ENCODE measurements at regions not wholly inside any gene's neighbourhood (a gene's known extent, or its start where the extent isn't known, plus 50 kb on each side); places are given as distances from the start of the nearest gene placed in this dataset.

DNA sequence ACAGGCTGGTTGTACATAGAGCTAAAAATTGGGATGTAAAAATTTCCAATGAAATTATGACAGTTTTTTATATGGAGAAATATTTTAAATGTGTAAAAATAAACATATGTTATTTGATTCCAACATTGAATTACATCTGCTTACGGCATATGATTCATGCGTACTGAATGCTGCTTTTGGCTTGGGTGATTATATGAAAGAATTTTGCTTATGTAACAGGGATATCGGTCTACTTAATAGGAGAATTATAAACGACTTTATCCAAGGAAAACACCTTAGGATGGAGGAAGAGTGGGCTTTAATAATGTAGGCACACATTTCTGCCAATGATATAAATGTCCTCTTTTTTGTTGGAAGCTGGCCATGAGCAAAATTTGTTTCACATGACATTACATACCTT is 197.3 kb upstream of the GOT2 start:
- TF ChIP-seq POLR2A (IDR thresholded peaks at IDR 0.05) (no peak), POLR2AphosphoS5 (IDR thresholded peaks at IDR 0.05) (no peak), EP300 (IDR thresholded peaks at IDR 0.05) (no peak)
- TF ChIP-seq, protein P1, sequence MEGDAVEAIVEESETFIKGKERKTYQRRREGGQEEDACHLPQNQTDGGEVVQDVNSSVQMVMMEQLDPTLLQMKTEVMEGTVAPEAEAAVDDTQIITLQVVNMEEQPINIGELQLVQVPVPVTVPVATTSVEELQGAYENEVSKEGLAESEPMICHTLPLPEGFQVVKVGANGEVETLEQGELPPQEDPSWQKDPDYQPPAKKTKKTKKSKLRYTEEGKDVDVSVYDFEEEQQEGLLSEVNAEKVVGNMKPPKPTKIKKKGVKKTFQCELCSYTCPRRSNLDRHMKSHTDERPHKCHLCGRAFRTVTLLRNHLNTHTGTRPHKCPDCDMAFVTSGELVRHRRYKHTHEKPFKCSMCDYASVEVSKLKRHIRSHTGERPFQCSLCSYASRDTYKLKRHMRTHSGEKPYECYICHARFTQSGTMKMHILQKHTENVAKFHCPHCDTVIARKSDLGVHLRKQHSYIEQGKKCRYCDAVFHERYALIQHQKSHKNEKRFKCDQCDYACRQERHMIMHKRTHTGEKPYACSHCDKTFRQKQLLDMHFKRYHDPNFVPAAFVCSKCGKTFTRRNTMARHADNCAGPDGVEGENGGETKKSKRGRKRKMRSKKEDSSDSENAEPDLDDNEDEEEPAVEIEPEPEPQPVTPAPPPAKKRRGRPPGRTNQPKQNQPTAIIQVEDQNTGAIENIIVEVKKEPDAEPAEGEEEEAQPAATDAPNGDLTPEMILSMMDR (IDR thresholded peaks at IDR 0.05) = no peak
- no peak for DNase-seq (ENCODE audit: low spot score in 2 of 2)
- Histone ChIP-seq H3K36me3 (no peaks in the 10 kb centered on the region), H3K4me3 (no peak overlapping the region), H3K4me1 (no peaks in the 10 kb centered on the region), H3K9me3 (no peaks in the 10 kb centered on the region), H3K27me3 (no peaks in the 10 kb centered on the region), H3K27ac (no peak overlapping the region)
- 49% methylated on average over 4 of the region's 4 CpGs for WGBS

DNA sequence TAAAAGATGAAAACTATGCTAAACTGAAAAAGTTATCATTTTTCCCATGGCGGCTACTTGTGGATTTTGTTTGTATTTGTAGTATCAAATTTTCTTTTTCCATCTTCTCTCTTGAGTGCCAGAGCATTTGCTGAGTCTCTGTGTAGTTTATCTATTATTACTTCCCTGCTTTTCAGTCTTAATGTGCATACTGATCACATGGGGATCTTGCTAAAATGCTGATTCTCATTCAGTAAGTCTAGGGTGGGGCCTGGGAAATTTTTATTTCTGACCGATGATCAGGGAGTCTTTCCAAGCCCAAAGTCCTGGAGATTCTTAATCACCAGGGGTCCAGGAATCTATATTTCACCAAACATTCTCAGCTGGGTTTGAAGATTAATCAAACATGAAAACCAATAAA is 189.0 kb upstream of the GOT2 start:
- Histone ChIP-seq H3K4me1 (no peaks in the 10 kb centered on the region), H3K27me3 (no peaks in the 10 kb centered on the region), H3K9me3 (no peaks in the 10 kb centered on the region), H3K36me3 (no peaks in the 10 kb centered on the region), H3K4me3 (no peak overlapping the region), H3K27ac (no peak overlapping the region)
- no peak for DNase-seq (ENCODE audit: low spot score in 2 of 2)
- 82% methylated on average over 2 of the region's 2 CpGs for WGBS
- TF ChIP-seq, protein P1 (IDR thresholded peaks at IDR 0.05) = no peak
- no peak for TF ChIP-seq POLR2AphosphoS5 (IDR thresholded peaks at IDR 0.05)
- TF ChIP-seq POLR2A (IDR thresholded peaks at IDR 0.05) = no peak
- TF ChIP-seq EP300 (IDR thresholded peaks at IDR 0.05) = no peak

DNA sequence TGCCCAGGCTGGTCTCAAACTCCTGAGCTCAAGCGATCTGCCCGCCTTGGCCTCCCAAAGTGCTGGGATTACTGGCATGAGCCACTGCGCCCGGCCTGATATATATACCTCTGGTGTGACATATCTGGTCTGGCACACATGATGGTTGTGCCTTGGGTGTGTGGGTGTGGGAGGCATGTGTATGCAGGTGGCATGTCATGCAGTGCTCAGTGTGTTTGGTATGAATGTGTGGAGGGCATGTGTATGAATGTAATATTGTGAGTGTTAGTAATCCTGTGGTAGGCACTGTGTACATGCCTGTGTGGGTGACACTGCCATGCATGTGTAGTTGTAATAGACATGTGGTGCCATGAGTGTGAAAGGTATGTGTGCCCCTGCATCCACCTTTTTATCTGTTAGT is 179.3 kb upstream of the GOT2 start:
- Histone ChIP-seq H3K9me3 (peaks cover 10% of the 10 kb centered on the region), H3K4me3 (no peak overlapping the region), H3K36me3 (no peaks in the 10 kb centered on the region), H3K4me1 (no peaks in the 10 kb centered on the region), H3K27me3 (no peaks in the 10 kb centered on the region), H3K27ac (no peak overlapping the region)
- 71% methylated on average over 4 of the region's 4 CpGs for WGBS
- DNase-seq (ENCODE audit: low spot score in 2 of 2) = no peak
- no peak for TF ChIP-seq POLR2A (IDR thresholded peaks at IDR 0.05)
- TF ChIP-seq, protein P1 (IDR thresholded peaks at IDR 0.05) = no peak
- no peak for TF ChIP-seq POLR2AphosphoS5 (IDR thresholded peaks at IDR 0.05)
- TF ChIP-seq EP300 (IDR thresholded peaks at IDR 0.05) = no peak

GRCh38 chr16:58912571-58912970 is 178.5 kb upstream of the GOT2 start:
- TF ChIP-seq POLR2AphosphoS5 (IDR thresholded peaks at IDR 0.05) (no peak), EP300 (IDR thresholded peaks at IDR 0.05) (no peak), POLR2A (IDR thresholded peaks at IDR 0.05) (no peak)
- TF ChIP-seq, protein P1 (IDR thresholded peaks at IDR 0.05) = no peak

DNA sequence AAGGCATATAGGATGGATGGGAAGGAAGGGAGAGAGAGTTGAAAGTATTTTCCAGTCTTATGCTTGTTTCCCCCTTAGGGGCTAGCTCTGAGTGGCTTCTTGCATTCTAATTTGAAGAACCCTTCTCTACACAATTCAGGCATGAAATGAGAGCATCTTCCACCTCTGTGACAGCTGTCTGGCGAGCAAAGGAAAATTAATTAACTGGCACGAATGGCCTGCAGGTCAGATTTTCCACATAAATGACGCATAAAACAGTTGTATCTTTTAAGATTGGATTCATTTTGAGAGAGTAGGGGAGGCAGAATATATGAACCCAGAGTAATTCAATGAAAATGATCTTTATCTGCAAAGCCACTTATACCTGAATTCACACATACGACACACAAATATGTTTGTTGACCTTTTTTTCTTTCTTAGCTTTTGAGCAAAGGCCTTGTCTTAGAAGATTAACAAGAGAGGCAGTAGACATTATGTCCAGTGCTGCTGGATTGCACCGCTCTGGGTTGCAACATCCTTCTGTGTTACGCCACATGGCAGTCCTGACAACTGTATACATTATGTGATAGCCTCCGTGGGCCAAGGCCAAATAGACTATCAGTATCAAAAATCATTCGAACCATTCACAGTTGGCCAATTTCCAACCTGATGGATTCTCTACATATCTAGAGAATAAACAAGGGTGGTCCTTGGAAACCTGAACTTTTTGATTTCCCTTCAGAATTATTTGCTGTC is 173.0 kb upstream of the GOT2 start:
- Histone ChIP-seq H3K36me3 (no peaks in the 10 kb centered on the region), H3K4me3 (no peak overlapping the region), H3K9me3 (no peaks in the 10 kb centered on the region), H3K4me1 (no peaks in the 10 kb centered on the region), H3K27me3 (no peaks in the 10 kb centered on the region), H3K27ac (no peak overlapping the region)
- no peak for DNase-seq (ENCODE audit: low spot score in 2 of 2)
- no peak for TF ChIP-seq POLR2AphosphoS5 (IDR thresholded peaks at IDR 0.05)
- TF ChIP-seq POLR2A (IDR thresholded peaks at IDR 0.05) = no peak
- TF ChIP-seq, protein P1 (IDR thresholded peaks at IDR 0.05) = no peak
- no peak for TF ChIP-seq EP300 (IDR thresholded peaks at IDR 0.05)
- 84% methylated on average over 8 of the region's 8 CpGs for WGBS

More at GRCh38 chr16:58912571-58912970, 178.5 kb upstream of the GOT2 start:
- Histone ChIP-seq H3K4me3 (no peak overlapping the region), H3K27ac (no peak overlapping the region), H3K9me3 (peaks cover 10% of the 10 kb centered on the region), H3K36me3 (no peaks in the 10 kb centered on the region), H3K4me1 (no peaks in the 10 kb centered on the region), H3K27me3 (no peaks in the 10 kb centered on the region)
- no peak for DNase-seq (ENCODE audit: low spot score in 2 of 2)
